RWPE1 (cell line): ENCODE measurements at regions not wholly inside any gene's neighbourhood (a gene's known extent, or its start where the extent isn't known, plus 50 kb on each side); places are given as distances from the start of the nearest gene placed in this dataset.

Experiments used
- CTCF ChIA-PET: fragments of 350-600 bp; sonication (Branson Sonifier 250); formaldehyde crosslinking; extraction: SDS; loops from one replicate; lab custom pipeline; 2021; lab: Yijun Ruan, JAX
- POLR2A ChIA-PET: fragments of 400-600 bp; formaldehyde crosslinking; extraction: SDS; loops from one replicate; lab custom pipeline; 2020; ENCODE audit warnings: antibody characterized with exemption; ENCODE audit not compliant: low non-redundant PET; lab: Yijun Ruan, JAX
- DNase-seq: peaks from one replicate; pipeline ENCODE4 v3.0.0; 2012; ENCODE audit warnings: low spot score
- H3K27ac ChIP-seq: fragments of 450-650 bp; 2 replicates; pipeline ENCODE4 v1.5.1; 2017
- CTCF ChIP-seq: fragments of 450-650 bp; conservative IDR thresholded peaks from 2 replicates; pipeline ENCODE4 v1.5.1; 2017; ENCODE audit warnings: low read depth, mild to moderate bottlenecking

- H3K27ac ChIP-seq: no peak overlapping the region
- no peak for TF ChIP-seq CTCF
- POLR2A ChIA-PET: no interaction called here
- no peak for DNase-seq
- CTCF ChIA-PET: interaction anchor here (0.5 kb wide), 1 partner anchor 59 kb away, joined by 3 read pairs; no protein-coding TSS in a partner anchor
Measured at GRCh38 chr16:51442141-51442870, 291.2 kb upstream of the SALL1 start.

- no peak for TF ChIP-seq CTCF
- H3K27ac ChIP-seq: no peak overlapping the region
- DNase-seq: no peak
- ChIA-PET CTCF (interaction anchor here (0.6 to 0.9 kb wide), 2 partner anchors 45 to 127 kb away, joined by 3 read pairs; no protein-coding TSS in a partner anchor), POLR2A (no interaction called here)
Measured at GRCh38 chr16:51440131-51440889, 289.2 kb upstream of the SALL1 start.

- no peak for DNase-seq
- POLR2A ChIA-PET: no interaction called here
- no peak overlapping the region for H3K27ac ChIP-seq
- TF ChIP-seq CTCF: no peak
- CTCF ChIA-PET: no interaction called here
Measured at GRCh38 chr16:51439271-51439670, 288.2 kb upstream of the SALL1 start.

- no peak for TF ChIP-seq CTCF
- ChIA-PET CTCF (no interaction called here), POLR2A (no interaction called here)
- DNase-seq: no peak
- no peak overlapping the region for H3K27ac ChIP-seq
Measured at GRCh38 chr16:51436742-51437141, 285.7 kb upstream of the SALL1 start.

GRCh38 chr16:51434567-51435198 is 283.6 kb upstream of the SALL1 start:
- ChIA-PET POLR2A (no interaction called here), CTCF (no interaction called here)
- TF ChIP-seq CTCF: no peak
- DNase-seq: no peak
- no peak overlapping the region for H3K27ac ChIP-seq

- ChIA-PET CTCF (no interaction called here), POLR2A (no interaction called here)
- no peak overlapping the region for H3K27ac ChIP-seq
- DNase-seq: no peak
- TF ChIP-seq CTCF: no peak
Measured at GRCh38 chr16:51433599-51433998, 282.5 kb upstream of the SALL1 start.
